ENCODE measurements at regions not wholly inside any gene's neighbourhood (a gene's known extent, or its start where the extent isn't known, plus 50 kb on each side); places are given as distances from the start of the nearest gene placed in this dataset.
"Not testable (repeated sequence)": the region's sequence is repeated elsewhere in the genome, so short reads cannot be mapped to it uniquely, and the experiment has no call there.

DNA sequence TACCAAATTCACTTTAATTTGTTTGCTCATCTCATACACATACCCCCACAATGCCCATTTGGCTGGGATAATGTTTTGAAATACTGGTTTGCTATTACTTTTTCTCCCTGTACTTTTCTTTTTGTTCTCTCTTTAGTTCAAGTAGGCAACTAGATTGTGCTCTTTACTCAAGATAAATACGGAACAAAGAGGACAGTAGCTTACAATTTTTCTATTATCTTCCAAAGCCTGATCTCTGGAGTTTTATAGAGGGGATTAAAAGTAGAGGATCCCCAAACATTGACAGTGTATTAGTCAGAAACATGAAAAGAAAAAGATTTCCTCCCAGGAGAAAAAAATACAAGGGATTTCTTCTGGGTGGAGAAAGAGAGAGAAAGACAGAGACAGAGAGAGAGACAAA lies 102.1 kb upstream of the FSCB start:
- no peak for DNase-seq

- DNase-seq = no peak
Observed at GRCh38 chr14:44607701-44608100, 100.6 kb upstream of the FSCB start.

- no peak for DNase-seq
Observed at GRCh38 chr14:44606576-44606975, 99.5 kb upstream of the FSCB start.

DNA sequence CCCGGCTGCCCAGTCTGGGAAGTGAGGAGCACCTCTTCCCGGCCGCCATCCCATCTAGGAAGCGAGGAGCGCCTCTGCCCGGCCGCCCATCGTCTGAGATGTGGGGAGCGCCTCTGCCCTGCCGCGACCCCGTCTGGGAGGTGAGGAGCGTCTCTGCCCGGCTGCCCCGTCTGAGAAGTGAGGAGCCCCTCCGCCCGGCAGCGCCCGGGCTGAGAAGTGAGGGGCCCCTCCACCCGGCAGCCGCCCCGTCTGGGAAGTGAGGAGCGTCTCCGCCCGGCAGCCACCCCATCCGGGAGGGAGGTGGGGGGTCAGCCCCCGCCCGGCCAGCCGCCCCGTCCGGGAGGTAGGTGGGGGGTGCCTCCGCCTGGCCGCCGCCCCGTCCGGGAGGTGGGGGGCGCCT lies 94.2 kb upstream of the FSCB start:
- DNase-seq = not testable (repeated sequence)

DNA sequence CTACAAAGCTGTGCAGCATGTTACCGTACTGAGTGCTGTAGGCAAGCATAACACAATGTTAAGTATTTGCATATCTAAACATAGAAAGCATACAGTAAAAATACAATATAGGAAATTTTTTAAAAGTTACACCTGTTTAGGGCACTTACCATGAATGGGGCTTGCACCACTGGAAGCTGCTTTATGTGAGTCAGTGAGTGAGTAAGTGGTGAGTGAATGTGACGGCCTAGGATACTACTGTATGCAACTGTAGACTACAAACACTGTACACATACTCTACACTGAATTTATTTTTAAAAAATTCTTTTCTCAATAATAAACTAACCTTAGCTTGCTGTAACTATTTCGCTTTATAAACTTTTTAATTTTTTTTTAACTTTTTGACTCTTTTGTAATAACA lies 82.1 kb upstream of the FSCB start:
- no peak for DNase-seq

- DNase-seq = no peak
Observed at GRCh38 chr14:44586910-44587309, 79.8 kb upstream of the FSCB start.

DNA sequence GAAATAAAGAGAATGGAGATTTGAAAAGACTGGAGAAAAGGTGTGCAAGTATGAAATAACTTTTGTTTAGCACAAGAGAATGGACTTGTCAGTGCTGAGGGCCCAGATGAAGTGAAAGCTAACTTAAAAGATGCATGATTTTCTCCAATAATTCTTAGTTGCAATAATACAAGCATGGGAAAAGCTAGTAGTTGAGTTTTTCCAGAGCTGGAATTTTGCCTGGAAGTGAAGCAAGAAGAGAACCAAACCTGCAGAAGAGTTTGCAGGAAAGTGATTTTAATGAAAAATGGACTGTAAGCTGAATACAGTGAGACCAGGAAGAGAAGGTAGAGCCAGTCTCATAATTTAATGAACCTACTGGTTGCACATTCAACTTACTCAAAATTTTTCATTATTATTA lies 69.3 kb upstream of the FSCB start:
- no peak for DNase-seq

DNA sequence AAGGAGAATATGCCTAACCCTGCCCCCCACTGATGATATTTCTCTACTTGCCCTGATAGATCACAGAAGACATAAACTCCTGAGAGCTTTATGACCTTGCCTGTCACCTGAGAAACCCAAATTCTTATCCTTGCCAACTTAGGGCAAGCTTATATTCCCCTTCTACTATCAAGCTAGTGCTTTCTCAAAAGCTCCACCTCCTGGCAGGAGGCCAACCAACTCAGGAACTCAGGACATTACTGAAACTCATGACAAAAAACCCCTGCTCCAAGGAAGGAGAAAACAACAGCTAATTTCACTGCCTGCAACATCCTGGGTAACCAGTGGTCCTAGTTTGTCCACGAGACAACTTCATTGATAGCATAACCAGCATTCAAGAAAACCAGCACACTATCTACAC lies 60.9 kb upstream of the FSCB start:
- DNase-seq = no peak

GRCh38 chr14:44565968-44566367 lies 58.9 kb upstream of the FSCB start:
- no peak for DNase-seq

- DNase-seq = no peak
Observed at GRCh38 chr14:44564908-44565307, 57.8 kb upstream of the FSCB start.
